ENCODE measurements at regions not wholly inside any gene's neighbourhood (a gene's known extent, or its start where the extent isn't known, plus 50 kb on each side); places are given as distances from the start of the nearest gene placed in this dataset.

DNA sequence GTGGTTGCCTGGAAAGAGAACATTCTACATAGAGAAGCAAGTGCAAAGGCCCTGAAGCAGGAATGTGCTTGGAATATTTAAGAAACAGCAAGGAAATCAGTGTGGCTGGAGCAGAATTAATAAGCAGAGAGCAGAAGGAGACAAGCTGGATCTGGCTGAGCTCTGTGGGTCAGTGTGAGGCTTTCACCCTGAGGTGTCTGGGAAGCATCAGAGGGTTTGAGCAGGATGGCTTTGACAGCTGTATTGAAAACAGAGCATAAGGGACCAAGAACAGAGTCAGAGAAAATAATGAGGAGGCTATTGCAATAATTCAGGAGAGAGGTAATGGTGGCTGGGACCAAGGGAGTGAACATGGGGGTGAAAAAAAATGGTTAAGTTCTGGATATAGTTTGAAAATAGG is 199.6 kb downstream of the NXPE2 start:
- no peak overlapping the region for H3K27ac ChIP-seq
- H3K36me3 ChIP-seq = no peaks in the 10 kb centered on the region
- H3K9me3 ChIP-seq = no peaks in the 10 kb centered on the region
- H3K4me1 ChIP-seq = no peaks in the 10 kb centered on the region
- H3K27me3 ChIP-seq = no peaks in the 10 kb centered on the region
- no peak for DNase-seq
- no peak overlapping the region for H3K4me3 ChIP-seq
- TF ChIP-seq, protein P1, sequence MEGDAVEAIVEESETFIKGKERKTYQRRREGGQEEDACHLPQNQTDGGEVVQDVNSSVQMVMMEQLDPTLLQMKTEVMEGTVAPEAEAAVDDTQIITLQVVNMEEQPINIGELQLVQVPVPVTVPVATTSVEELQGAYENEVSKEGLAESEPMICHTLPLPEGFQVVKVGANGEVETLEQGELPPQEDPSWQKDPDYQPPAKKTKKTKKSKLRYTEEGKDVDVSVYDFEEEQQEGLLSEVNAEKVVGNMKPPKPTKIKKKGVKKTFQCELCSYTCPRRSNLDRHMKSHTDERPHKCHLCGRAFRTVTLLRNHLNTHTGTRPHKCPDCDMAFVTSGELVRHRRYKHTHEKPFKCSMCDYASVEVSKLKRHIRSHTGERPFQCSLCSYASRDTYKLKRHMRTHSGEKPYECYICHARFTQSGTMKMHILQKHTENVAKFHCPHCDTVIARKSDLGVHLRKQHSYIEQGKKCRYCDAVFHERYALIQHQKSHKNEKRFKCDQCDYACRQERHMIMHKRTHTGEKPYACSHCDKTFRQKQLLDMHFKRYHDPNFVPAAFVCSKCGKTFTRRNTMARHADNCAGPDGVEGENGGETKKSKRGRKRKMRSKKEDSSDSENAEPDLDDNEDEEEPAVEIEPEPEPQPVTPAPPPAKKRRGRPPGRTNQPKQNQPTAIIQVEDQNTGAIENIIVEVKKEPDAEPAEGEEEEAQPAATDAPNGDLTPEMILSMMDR (IDR thresholded peaks at IDR 0.05) = no peak
- TF ChIP-seq POLR2A (IDR thresholded peaks at IDR 0.05) = no peak

DNA sequence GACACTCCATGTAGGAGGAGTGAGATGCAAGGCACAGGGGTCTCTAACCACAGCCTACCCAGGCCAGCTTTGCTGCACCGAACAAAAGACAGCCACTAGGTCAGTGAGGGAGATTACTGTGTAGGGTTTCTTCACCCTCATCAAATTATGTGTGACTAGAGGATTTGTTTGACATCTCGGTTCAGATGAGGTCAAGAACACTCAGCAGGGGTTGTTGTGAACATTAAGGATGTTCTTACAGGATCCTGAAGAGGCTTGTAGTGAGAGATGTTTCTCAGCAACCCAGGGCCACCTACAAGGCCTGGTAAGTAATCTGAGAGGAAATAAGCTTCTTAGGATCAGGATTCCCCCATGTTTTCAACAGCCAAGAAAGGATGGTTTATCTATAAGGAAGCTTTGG is 202.1 kb downstream of the NXPE2 start:
- H3K9me3 ChIP-seq = no peaks in the 10 kb centered on the region
- H3K27ac ChIP-seq = no peak overlapping the region
- DNase-seq = no peak
- no peaks in the 10 kb centered on the region for H3K27me3 ChIP-seq
- H3K36me3 ChIP-seq = no peaks in the 10 kb centered on the region
- TF ChIP-seq, protein P1 (IDR thresholded peaks at IDR 0.05) = no peak
- no peak for TF ChIP-seq POLR2A (IDR thresholded peaks at IDR 0.05)
- no peaks in the 10 kb centered on the region for H3K4me1 ChIP-seq
- no peak overlapping the region for H3K4me3 ChIP-seq

DNA sequence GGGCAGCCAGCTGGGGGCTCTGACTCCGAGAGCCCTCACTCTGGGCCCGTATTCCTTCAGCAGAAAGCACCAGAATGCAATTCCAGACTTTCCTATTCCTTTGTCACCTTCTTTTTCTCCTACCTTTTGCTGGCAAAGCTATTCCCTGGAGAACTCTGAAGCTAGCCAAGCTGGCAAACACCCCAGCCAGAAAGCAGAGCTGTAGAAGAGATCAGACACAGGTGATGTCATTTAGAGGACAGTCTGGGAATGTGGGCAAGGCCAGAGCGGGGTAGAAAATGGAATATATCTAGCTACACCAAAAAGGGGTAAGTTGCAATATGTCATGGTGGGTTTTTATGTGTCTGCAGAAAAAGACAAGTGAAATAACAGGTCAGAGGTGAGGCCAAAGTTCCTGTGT is 205.1 kb downstream of the NXPE2 start:
- no peak overlapping the region for H3K27ac ChIP-seq
- H3K27me3 ChIP-seq = no peaks in the 10 kb centered on the region
- TF ChIP-seq, protein P1 (IDR thresholded peaks at IDR 0.05) = no peak
- no peak overlapping the region for H3K4me3 ChIP-seq
- H3K36me3 ChIP-seq = no peaks in the 10 kb centered on the region
- H3K4me1 ChIP-seq = no peaks in the 10 kb centered on the region
- no peak for DNase-seq
- H3K9me3 ChIP-seq = no peaks in the 10 kb centered on the region

DNA sequence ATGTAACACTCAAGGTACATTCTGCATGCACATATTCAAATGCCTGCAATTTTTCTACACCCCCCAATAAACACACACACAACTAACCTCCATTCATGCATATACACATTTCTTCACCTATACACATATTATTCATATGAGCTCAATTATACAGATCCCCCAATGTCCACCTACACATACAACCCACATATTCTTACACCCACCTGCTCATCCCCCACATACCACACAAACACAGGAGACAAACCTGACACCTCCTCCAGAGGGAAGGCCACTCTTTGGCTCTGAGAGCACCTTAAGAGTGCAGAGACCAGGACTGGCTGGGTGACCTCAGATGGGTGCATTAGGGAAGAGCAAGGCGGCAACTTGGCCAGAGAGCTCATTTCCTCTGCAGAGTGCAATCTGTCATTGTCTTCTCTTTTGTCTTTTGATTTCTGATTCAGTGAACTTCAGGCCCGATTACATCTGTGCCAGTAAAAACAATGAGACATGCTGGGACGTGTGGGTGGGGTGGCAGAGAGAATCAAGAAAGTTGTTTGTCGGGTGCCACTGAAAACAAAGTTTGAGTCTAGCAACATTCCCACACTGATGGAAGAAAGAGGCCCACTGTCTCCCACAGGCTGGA is 208.4 kb downstream of the NXPE2 start:
- H3K9me3 ChIP-seq = no peaks in the 10 kb centered on the region
- H3K36me3 ChIP-seq = no peaks in the 10 kb centered on the region
- TF ChIP-seq, protein P1 (IDR thresholded peaks at IDR 0.05) = no peak
- TF ChIP-seq POLR2A (IDR thresholded peaks at IDR 0.05) = no peak
- H3K27ac ChIP-seq = no peak overlapping the region
- no peak overlapping the region for H3K4me3 ChIP-seq
- no peaks in the 10 kb centered on the region for H3K27me3 ChIP-seq
- DNase-seq = no peak
- no peaks in the 10 kb centered on the region for H3K4me1 ChIP-seq

DNA sequence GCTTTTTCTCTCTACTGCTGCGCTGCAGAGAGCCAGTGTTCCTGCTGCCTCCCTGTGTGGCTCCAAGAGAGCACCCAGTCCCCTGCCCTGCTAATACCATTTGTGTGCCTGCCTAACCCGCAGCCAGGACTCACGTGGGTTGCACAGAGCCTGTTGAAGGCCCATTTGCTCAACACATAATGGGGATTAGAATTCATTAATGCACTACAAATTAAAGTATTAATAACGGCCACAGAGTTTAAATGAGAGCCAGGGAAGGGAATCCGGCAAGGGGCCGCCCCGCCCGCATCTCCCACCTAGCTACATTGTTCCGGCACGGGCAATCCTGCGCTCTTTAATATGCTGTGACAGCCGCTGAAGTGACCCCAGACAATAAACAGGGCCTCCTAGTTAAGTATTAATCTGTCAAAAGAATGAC is 211.3 kb downstream of the NXPE2 start:
- Histone ChIP-seq H3K27ac (no peak overlapping the region), H3K36me3 (no peaks in the 10 kb centered on the region), H3K27me3 (no peaks in the 10 kb centered on the region), H3K9me3 (no peaks in the 10 kb centered on the region), H3K4me1 (no peaks in the 10 kb centered on the region), H3K4me3 (no peak overlapping the region)
- no peak for TF ChIP-seq POLR2A (IDR thresholded peaks at IDR 0.05)
- TF ChIP-seq, protein P1 (IDR thresholded peaks at IDR 0.05) = no peak
- DNase-seq = no peak

DNA sequence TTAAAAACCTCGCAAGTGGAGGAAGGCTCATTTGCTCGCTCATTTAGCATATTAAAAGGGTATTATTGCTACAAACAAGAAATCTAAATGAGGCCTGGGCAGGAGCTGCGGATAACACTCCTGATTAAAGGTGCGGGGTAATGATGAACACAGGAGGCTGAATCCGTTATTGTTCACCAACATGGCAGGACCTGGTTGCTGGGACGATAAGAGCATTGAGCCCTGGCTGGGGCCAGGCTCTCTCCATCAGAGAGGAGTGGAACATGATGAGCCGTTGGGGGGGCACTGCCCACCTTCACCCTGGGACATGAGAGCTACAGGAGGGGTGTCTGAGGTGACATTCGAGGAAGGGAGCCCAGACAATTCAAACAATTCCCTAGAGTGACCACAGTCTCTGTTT is 211.7 kb downstream of the NXPE2 start:
- Histone ChIP-seq H3K9me3 (no peaks in the 10 kb centered on the region), H3K4me3 (no peak overlapping the region), H3K36me3 (no peaks in the 10 kb centered on the region), H3K27ac (no peak overlapping the region), H3K4me1 (no peaks in the 10 kb centered on the region), H3K27me3 (no peaks in the 10 kb centered on the region)
- TF ChIP-seq, protein P1 (IDR thresholded peaks at IDR 0.05) = no peak
- TF ChIP-seq POLR2A (IDR thresholded peaks at IDR 0.05) = no peak
- no peak for DNase-seq

Measured in Peyer's patch (tissue), 4 donors.